Endothelial cell of umbilical vein (primary cell): ENCODE measurements at regions not wholly inside any gene's neighbourhood (a gene's known extent, or its start where the extent isn't known, plus 50 kb on each side); places are given as distances from the start of the nearest gene placed in this dataset.

Experiments
- BruUV-seq: library from RNA; stranded (reverse); fragments of 400-500 nt; replicated peaks from 2 replicates; lab custom pipeline; 2021; lab: Mats Ljungman, UMichigan
- CTCF ChIA-PET: fragments of 300-600, 350-600 bp; sonication (Branson Sonifier 250); formaldehyde crosslinking; loops from one replicate; lab custom pipeline; 2021; ENCODE audit warnings: antibody characterized with exemption, inconsistent platforms; lab: Charles Lee
- POLR2A ChIA-PET: fragments of 300-600, 350-600 bp; sonication (Branson Sonifier 250); formaldehyde crosslinking; loops from one replicate; lab custom pipeline; 2021; ENCODE audit warnings: antibody characterized with exemption, inconsistent platforms; lab: Charles Lee
- DNase-seq: peaks from one replicate; pipeline ENCODE4 v3.0.0-alpha.2; 2011; ENCODE audit warnings: low read depth, low spot score
- FAIRE-seq: peaks from 2 replicates; lab custom pipeline; 2011; peaks lifted over from hg19 to GRCh38; lab: Jason Lieb, UNC
- H2AFZ ChIP-seq: 2 replicates; pipeline ENCODE4 v1.6.0; 2012; ENCODE audit warnings: low read depth, low read length, control low read depth, inconsistent platforms
- H3K27ac ChIP-seq: 2 replicates; pipeline ENCODE4 v1.5.1; 2011; ENCODE audit warnings: low read depth, mild to moderate bottlenecking, control low read depth, low read length, moderate library complexity; ENCODE audit not compliant: insufficient read depth
- H3K27me3 ChIP-seq, 2 experiments: 2 replicates each; pipeline versions ENCODE4 v1.6.0 to v1.6.1; 2011; ENCODE audit warnings: low read length in 2 of 2, mixed read lengths in 1 of 2; ENCODE audit not compliant: control insufficient read depth in 2 of 2, insufficient read depth in 2 of 2
- H3K36me3 ChIP-seq, 2 experiments: 2 replicates in 1 of 2; 3 replicates in 1 of 2; pipeline ENCODE4 v1.5.1; 2011; ENCODE audit warnings: low read length in 2 of 2, mild to moderate bottlenecking in 1 of 2, moderate library complexity in 1 of 2; ENCODE audit not compliant: control insufficient read depth in 2 of 2, insufficient read depth in 2 of 2; ENCODE audit errors: extremely low read depth in 1 of 2
- H3K4me1 ChIP-seq: 3 replicates; pipeline ENCODE4 v1.5.1; 2011; ENCODE audit warnings: mild to moderate bottlenecking, low read length; ENCODE audit not compliant: control insufficient read depth, insufficient read depth; ENCODE audit errors: extremely low read depth
- H3K4me2 ChIP-seq: 2 replicates; pipeline ENCODE4 v1.6.1; 2011; ENCODE audit warnings: low read length, control low read depth, mixed read lengths; ENCODE audit not compliant: insufficient read depth
- H3K4me3 ChIP-seq, 3 experiments: fragments of 200-600 bp in 1 of 3; sonication (generic), shearing (Covaris generic) in 1 of 3; replicated peaks in 1 of 3; 2 replicates each; pipeline ENCODE4 v1.5.1; 2011 to 2016; ENCODE audit warnings: control low read depth in 3 of 3, low read length in 3 of 3, mild to moderate bottlenecking in 2 of 3, inconsistent platforms in 1 of 3, low read depth in 1 of 3, moderate library complexity in 1 of 3; ENCODE audit not compliant: insufficient read depth in 1 of 3
- H3K79me2 ChIP-seq: 2 replicates; pipeline ENCODE4 v1.6.0; 2012; ENCODE audit warnings: low read length, inconsistent platforms; ENCODE audit not compliant: control insufficient read depth, insufficient read depth
- H3K9ac ChIP-seq: replicated peaks from 2 replicates; pipeline ENCODE3; 2011; ENCODE audit warnings: low read length, control low read depth; ENCODE audit not compliant: insufficient read depth; ENCODE audit errors: extremely low read depth
- H3K9me1 ChIP-seq: replicated peaks from 3 replicates; pipeline ENCODE4 v1.6.0; 2011; ENCODE audit warnings: mild to moderate bottlenecking, low read length; ENCODE audit not compliant: control insufficient read depth, insufficient read depth; ENCODE audit errors: extremely low read depth
- H3K9me3 ChIP-seq: replicated peaks from 2 replicates; pipeline ENCODE4 v1.5.1; 2012; ENCODE audit warnings: low read length, inconsistent platforms; ENCODE audit not compliant: control insufficient read depth, insufficient read depth
- H4K20me1 ChIP-seq: replicated peaks from 2 replicates; pipeline ENCODE3; 2011; ENCODE audit warnings: mild to moderate bottlenecking, low read length; ENCODE audit not compliant: control insufficient read depth, insufficient read depth; ENCODE audit errors: extremely low read depth
- CTCF ChIP-seq, 2 donors: IDR thresholded peaks; 1 replicate in 1 of 2; 2 replicates in 1 of 2; pipeline ENCODE4 v1.5.1; 2011; ENCODE audit warnings: low read length in 2 of 2, mild to moderate bottlenecking in 2 of 2, moderate library complexity in 2 of 2, control low read depth in 1 of 2, inconsistent platforms in 1 of 2, low read depth in 1 of 2; ENCODE audit not compliant: insufficient read depth in 1 of 2; ENCODE audit errors: extremely low read depth in 1 of 2
- EZH2 ChIP-seq: IDR thresholded peaks from 2 replicates; pipeline ENCODE4 v1.6.1; 2012; ENCODE audit warnings: borderline replicate concordance, low read depth, mild to moderate bottlenecking, moderate library complexity, low read length, inconsistent platforms; ENCODE audit not compliant: severe bottlenecking
- FOS ChIP-seq: IDR thresholded peaks from 2 replicates; pipeline ENCODE4 v1.6.1; 2011; ENCODE audit warnings: mild to moderate bottlenecking, low read length, moderate library complexity, borderline replicate concordance; ENCODE audit not compliant: insufficient read depth
- GATA2 ChIP-seq: IDR thresholded peaks from 2 replicates; pipeline ENCODE4 v1.7.0; 2011; ENCODE audit warnings: low read depth, mild to moderate bottlenecking, moderate library complexity, mixed read lengths, low read length; ENCODE audit not compliant: insufficient read length, insufficient read depth
- JUN ChIP-seq: IDR thresholded peaks from 2 replicates; pipeline ENCODE4 v1.6.1; 2011; ENCODE audit warnings: borderline replicate concordance, low read depth; ENCODE audit not compliant: insufficient read length, insufficient read depth
- MAX ChIP-seq: IDR thresholded peaks from 2 replicates; pipeline ENCODE4 v1.6.1; 2011; ENCODE audit not compliant: insufficient read depth, insufficient read length
- MYC ChIP-seq: IDR thresholded peaks from one replicate; pipeline ENCODE4 v1.6.1; 2011; ENCODE audit warnings: mild to moderate bottlenecking, low read depth, low read length
- POLR2A ChIP-seq: IDR thresholded peaks from 2 replicates; pipeline ENCODE4 v1.6.1; 2012; ENCODE audit warnings: low read depth, mild to moderate bottlenecking, control low read depth, low read length
- POLR2AphosphoS5 ChIP-seq: IDR thresholded peaks from 2 replicates; pipeline ENCODE4 v1.6.1; 2012; ENCODE audit warnings: low read depth, mild to moderate bottlenecking, control low read depth, low read length, moderate library complexity; ENCODE audit not compliant: insufficient read depth
- dilution Hi-C: fragments of 300-500 bp; cut with MboI; formaldehyde crosslinking; loops from one replicate; pipeline ENCODE4 v1.15.0; 2019; ENCODE audit warnings: low sequenced_read_pairs; ENCODE audit not compliant: extremely low pct_ligation_motif_present
- intact Hi-C: fragments of 100-400 bp; cut with micrococcal nuclease; formaldehyde crosslinking; loops from one replicate; pipeline ENCODE4 v1.10.0; 2022

GRCh38 chr2:55985406-55985805, 61.8 kb upstream of the EFEMP1 start:
- Histone ChIP-seq H3K79me2 (peaks cover 32% of the 10 kb centered on the region), H3K9me1 (no peaks in the 10 kb centered on the region), H3K36me3 (no peaks in the 10 kb centered on the region), H3K27ac (peak overlapping the region; percentile 96), H3K9ac (peak overlapping the region; percentile 68), H3K4me2 (peak overlapping the region; percentile 69), H2AFZ (no peak overlapping the region), H3K4me1 (peaks cover 46% of the 10 kb centered on the region), H3K27me3 (no peaks in the 10 kb centered on the region), H4K20me1 (no peaks in the 10 kb centered on the region), H3K9me3 (no peaks in the 10 kb centered on the region), H3K4me3 (peak overlapping the region in 2 of 3 experiments; percentile 4 to 32)
- ChIA-PET CTCF (interaction anchor here (1.9 to 2.4 kb wide), 2 partner anchors 17 to 21 kb away, joined by 5 to 11 read pairs; no protein-coding TSS in a partner anchor), POLR2A (no interaction called here)
- intact Hi-C loops (no loop called here), dilution Hi-C loops (loop anchor here (25.0 kb wide), 1 partner anchor 98 kb away; no protein-coding TSS in a partner anchor)
- BruUV-seq = no TSS peak
- FAIRE-seq = peak; percentile 67
- TF ChIP-seq JUN (peak; percentile 5), POLR2AphosphoS5 (peak; percentile 37), MYC (no peak), EZH2 (no peak), POLR2A (no peak), FOS (no peak), GATA2 (no peak), CTCF (IDR thresholded peaks at IDR 0.05; ENCODE audit: extremely low read depth in 1 of 2, insufficient read depth in 1 of 2, low read depth in 1 of 2, low read length in 2 of 2) (no peak), MAX (no peak)
- DNase-seq = peak; percentile 77
